ENCODE measurements at regions not wholly inside any gene's neighbourhood (a gene's known extent, or its start where the extent isn't known, plus 50 kb on each side); places are given as distances from the start of the nearest gene placed in this dataset.
A peak's percentile ranks its signal among the peaks of the same experiment; 100 is the strongest.
"Not testable (repeated sequence)": the region's sequence is repeated elsewhere in the genome, so short reads cannot be mapped to it uniquely, and the experiment has no call there.

- H3K27ac ChIP-seq: no peak overlapping the region
- no peak for DNase-seq (ENCODE audit: low read depth, low spot score)
Observed at GRCh38 chr3:181610083-181610972, 101.4 kb upstream of the SOX2 start.

- DNase-seq (ENCODE audit: low read depth, low spot score): no peak
- no peak overlapping the region for H3K27ac ChIP-seq
Observed at GRCh38 chr3:181609030-181609767, 102.5 kb upstream of the SOX2 start.

DNA sequence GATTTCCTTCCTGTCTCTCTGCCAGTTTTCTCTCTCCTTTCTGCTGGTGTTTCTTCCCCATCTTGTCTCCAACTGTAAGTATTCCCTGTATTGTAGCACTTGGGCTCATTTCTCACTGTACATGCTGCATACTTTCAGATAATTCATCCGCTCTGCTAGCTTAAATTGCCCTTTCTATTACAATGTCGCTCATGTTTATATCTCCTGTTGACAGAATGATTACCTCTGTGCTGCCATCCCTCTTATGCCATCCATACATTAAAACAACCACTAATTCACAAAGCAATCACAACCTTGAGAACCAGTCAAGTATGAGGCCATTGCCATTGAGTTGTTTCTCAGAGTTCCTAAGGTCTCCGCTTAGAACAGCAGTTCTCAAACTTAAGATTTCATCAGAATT is 107.5 kb upstream of the SOX2 start:
- no peak overlapping the region for H3K27ac ChIP-seq
- DNase-seq (ENCODE audit: low read depth, low spot score): no peak

- DNase-seq (ENCODE audit: low read depth, low spot score): no peak
- no peak overlapping the region for H3K27ac ChIP-seq
Observed at GRCh38 chr3:181596126-181596525, 115.6 kb upstream of the SOX2 start.

DNA sequence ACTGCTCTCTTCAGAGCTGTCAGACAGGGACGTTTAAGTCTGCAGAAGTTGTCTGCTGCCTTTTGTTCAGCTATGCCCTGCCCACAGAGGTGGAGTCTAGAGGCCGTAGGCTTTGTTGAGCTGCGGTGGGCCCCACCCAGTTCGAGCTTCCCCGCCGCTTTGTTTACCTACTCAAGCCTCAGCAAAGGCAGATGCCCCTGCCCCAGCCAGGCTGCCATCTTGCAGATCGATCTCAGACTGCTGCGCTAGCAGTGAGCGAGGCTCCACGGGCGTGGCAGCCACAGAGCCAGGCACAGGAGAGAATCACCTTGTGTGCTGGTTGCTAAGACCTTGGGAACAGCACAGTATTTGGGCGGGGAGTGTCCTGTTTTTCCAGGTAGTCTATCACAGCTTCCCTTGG is 120.8 kb upstream of the SOX2 start:
- not testable (repeated sequence) for DNase-seq (ENCODE audit: low read depth, low spot score); H3K27ac ChIP-seq

DNA sequence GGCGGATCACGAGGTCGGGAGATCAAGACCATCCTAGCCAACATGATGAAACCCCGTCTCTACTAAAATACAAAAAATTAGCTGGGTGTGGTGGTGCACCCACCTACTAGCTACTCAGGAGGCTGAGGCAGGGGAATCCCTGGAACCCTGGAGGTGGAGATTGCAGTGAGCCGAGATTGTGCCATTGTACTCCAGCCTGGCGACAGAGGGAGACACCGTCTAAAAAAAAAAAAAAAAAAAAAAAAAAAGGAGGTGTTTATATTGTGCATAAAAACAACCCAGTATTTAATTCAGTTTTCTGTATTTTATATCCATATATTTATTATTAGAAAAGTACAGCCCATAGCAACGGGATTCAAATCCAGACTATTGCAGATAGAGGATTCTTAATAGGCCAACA is 129.1 kb upstream of the SOX2 start:
- H3K27ac ChIP-seq: no peak overlapping the region

DNA sequence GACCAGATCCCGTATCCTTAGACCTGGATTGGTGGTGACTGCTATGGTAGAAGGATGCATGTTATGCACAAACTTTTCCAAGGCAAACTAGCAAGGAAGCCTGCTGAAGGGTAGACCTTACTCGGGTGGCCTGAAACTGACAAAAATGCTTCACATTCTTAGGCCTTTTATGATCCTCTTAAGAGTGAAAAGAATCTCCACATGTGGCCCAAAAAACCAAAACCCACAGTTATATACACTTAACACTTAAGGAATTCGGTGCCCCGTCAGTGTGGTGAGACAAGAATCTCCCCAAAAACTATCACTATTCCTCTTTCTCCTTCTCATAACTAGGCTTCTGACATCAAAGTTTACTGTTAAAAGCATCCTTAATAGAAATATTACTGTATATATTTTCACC is 130.1 kb upstream of the SOX2 start:
- no peak for DNase-seq (ENCODE audit: low read depth, low spot score)
- no peak overlapping the region for H3K27ac ChIP-seq

More for the DNA sequence above, 129.1 kb upstream of the SOX2 start:
- DNase-seq (ENCODE audit: low read depth, low spot score): no peak

- no peak overlapping the region for H3K27ac ChIP-seq
Observed at GRCh38 chr3:181578743-181579142, 133.0 kb upstream of the SOX2 start.

GRCh38 chr3:181572432-181572831 is 139.3 kb upstream of the SOX2 start:
- no peak overlapping the region for H3K27ac ChIP-seq
- DNase-seq (ENCODE audit: low read depth, low spot score): no peak

More at GRCh38 chr3:181578743-181579142, 133.0 kb upstream of the SOX2 start:
- no peak for DNase-seq (ENCODE audit: low read depth, low spot score)

DNA sequence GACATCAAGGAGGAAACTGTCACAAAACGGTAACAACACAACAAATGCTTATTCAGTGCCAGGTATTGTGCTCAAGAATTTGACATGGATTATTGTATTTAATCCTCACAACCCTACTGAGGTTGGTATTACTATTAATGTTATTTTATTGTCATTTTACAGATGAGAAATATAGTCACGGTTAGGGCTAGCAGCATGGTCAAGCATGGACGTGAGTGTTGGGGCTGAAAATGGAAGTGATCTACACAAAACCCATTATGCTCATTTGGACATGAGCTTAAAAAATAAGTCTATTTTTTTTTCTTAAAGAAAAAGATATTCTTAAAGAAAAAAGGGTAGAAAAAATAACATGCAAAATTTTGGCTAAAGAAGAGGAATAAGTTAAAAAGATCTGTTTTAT is 141.3 kb upstream of the SOX2 start:
- no peak for DNase-seq (ENCODE audit: low read depth, low spot score)
- no peak overlapping the region for H3K27ac ChIP-seq

DNA sequence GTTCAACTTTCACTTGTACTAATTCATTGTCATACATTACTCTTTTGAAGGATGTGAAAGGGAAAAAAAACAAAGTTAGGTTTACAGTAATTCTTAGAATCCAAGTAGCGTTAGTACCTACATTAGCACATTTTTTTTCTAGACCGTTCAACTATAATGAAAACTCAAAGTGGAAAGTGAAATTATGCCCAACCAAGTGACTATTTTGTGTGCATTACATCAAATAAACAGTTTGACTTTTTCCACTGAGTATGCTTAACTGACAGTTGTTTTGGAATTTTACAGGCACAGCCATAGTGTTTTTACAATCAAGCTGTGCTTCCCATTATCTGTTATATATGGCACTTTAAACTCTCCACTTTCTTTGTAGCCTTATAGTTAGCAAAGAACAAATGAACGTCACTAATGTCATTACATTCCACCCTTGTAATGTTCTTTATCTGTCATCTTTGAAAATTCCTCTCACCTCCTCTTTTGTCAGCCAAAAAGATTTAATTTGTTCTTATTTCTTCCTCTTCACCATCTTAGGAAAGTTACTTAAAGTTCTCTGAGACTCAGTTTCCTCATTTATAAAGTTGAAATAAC is 142.3 kb upstream of the SOX2 start:
- no peak for DNase-seq (ENCODE audit: low read depth, low spot score)
- peak overlapping the region; percentile 90 for H3K27ac ChIP-seq

DNA sequence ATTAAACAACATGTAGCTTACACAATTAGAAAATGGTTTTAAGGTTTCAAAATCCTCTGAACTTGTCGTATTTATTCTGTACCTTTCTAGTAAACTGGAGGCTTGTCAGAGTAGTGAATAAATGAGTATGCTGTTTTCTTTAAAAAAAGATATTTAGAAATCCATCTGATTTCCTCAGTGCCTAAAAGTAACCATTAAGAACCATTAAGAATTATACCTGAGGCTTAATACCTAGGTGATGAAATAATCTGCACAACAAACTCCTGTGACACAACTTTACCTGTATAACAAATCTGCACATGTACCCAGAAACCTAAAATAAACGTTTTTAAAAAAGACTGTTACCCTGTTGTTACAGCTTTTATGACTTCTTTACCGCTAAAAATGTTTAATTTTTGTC is 143.0 kb upstream of the SOX2 start:
- DNase-seq (ENCODE audit: low read depth, low spot score): no peak
- H3K27ac ChIP-seq: peak overlapping the region; percentile 90

GRCh38 chr3:181568248-181568647 is 143.5 kb upstream of the SOX2 start:
- no peak for DNase-seq (ENCODE audit: low read depth, low spot score)
- peak overlapping the region; percentile 90 for H3K27ac ChIP-seq

DNA sequence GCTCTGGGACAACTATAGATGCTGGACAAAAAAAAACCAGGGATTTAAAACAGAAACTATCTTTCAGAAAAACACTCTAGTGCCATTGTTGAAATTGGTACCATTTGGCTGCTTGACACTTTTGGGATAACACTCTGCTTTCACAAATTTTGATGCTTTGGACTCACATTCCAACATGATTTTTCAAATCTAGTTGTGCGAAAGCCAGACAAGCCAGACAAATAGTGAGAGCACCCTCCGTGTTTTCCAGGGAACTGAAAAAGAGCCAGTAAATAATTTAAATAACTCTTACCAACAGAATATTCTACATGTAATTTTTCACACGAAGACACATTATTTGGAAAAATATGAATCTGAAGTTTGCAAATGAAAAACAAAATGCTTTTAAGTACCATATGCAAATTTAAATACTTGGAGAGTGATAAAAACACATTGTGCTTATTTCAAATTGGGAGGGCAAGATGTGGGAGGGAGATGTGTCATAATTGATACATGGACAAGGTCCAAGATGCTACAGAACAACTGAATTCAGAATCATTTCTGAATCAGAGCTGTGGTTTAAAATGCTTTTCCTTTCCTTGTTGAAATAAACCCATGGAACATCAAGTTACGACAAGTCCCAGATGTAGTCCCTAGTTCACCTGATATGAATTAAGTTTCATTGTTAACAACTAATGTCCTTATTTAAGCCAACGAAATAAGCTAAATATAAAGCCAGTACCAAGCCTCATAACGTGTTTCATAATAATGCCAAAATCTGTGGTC is 144.2 kb upstream of the SOX2 start:
- H3K27ac ChIP-seq: peak overlapping the region; percentile 90
- peak; percentile 82 for DNase-seq (ENCODE audit: low read depth, low spot score)

DNA sequence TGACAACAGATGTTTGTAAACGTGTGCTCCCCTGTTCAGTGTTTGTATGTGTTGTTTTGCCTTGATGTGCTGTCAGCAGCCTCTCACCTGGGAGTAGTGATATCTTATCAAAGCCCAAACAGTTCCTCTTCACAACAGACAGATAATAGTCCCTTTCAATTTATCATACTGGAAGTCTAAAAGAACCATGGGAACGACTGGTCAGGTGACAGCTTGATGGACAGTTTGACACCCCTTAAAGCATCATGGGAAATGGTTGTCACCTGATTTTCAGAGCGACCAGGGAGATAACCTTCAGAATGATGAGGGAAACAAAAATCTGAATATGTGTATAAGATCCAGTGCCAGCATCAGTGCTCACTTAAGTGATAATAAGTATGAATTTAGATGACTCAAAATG is 146.3 kb upstream of the SOX2 start:
- DNase-seq (ENCODE audit: low read depth, low spot score): no peak
- H3K27ac ChIP-seq: no peak overlapping the region

GRCh38 chr3:181564222-181564621 is 147.5 kb upstream of the SOX2 start:
- H3K27ac ChIP-seq: no peak overlapping the region
- DNase-seq (ENCODE audit: low read depth, low spot score): no peak

DNA sequence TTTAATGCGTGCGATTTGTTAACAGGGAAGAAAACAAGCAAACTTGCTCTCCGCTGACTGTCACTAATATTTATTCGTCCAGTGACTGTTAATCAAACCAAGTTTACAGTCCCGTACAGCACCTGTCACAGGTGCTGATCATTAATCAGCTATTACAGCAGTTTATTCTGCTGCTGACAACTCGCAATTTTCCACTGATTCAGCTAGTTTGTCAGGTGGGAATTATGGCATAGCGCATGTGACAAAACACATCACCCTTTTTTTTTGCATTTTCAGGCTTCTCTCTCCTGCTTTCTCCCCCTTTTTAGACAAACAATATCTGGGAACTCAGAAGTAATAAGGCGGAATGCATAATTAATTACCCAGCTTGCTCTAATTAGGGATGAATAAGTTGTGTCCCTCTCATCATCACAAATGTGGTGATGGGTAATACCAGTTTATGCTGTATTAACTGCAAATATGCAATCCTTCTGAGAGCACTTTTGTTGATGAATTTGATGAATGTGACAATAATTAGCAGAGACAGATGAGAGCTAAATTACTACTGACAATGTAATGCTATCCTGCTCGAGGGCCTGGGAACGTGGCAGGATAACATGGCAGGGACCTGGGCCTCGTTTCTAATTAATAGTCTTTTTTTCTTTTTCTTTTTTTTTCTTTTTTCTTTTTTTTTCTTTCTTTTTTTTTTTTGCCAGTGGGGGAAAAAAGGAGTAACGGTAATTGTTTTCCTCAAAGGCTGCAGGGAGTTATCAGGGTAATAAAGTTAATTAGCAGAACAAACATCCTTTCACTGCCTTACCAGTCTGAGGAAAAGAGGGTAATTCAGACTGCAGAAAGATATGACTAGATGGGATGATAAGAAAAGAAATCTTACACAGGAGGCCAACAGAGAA is 150.3 kb upstream of the SOX2 start:
- no peak overlapping the region for H3K27ac ChIP-seq
- DNase-seq (ENCODE audit: low read depth, low spot score): no peak

DNA sequence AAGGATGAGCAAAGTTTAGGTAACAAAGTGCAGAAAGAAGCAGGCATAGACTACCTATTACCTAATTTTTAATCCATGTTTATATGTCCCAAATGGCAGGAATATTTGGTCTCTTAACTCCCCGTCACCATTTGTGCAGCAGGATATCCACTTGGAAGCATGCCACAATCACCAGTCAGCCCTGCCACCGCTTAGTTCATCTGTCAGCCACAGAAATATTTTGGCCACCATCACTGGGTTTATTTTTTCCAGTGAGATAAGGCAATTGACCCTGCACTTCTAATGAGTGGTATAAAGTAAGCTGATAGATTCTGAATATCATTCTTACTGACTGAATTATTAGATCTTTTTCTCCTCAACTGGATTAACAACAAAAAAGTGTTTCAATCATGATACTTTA is 152.9 kb upstream of the SOX2 start:
- no peak for DNase-seq (ENCODE audit: low read depth, low spot score)
- H3K27ac ChIP-seq: no peak overlapping the region

DNA sequence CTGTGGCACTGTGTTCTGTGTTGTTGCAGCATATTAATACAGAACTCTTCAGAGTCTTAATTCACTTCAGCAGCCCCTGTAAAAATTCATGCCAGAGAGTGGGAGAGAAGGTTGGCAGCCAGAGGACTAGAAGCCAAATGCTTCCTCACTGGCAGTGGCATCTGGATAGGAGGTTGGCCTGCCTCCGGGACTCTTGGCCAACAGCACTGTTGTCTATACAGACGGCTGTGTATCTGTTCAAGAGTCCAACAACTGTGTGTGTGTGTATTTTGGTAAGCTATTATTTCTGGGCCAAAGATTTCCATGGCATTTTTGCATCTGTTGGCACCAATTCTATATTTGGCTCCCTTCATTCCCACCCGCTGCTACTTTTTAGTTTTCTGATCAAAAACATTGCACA is 156.0 kb upstream of the SOX2 start:
- H3K27ac ChIP-seq: no peak overlapping the region
- DNase-seq (ENCODE audit: low read depth, low spot score): no peak
